ENCODE measurements at regions not wholly inside any gene's neighbourhood (a gene's known extent, or its start where the extent isn't known, plus 50 kb on each side); places are given as distances from the start of the nearest gene placed in this dataset.
A peak's percentile ranks its signal among the peaks of the same experiment; 100 is the strongest.

- peaks cover 95% of the 10 kb centered on the region for H3K27me3 ChIP-seq (ENCODE audit: low read depth)
- intact Hi-C loops (cut with micrococcal nuclease), result no loop called here
- TF ChIP-seq CTCF (IDR thresholded peaks at IDR 0.05; ENCODE audit: borderline replicate concordance), result no peak
Measured at GRCh38 chr4:82043081-82043808, 330.5 kb downstream of the HNRNPD start.

GRCh38 chr4:82042042-82042441 is 331.7 kb downstream of the HNRNPD start:
- no peaks in the 10 kb centered on the region for H3K9me3 ChIP-seq (replicated peaks)
- H3K4me3 ChIP-seq, result no peak overlapping the region
- H3K36me3 ChIP-seq, result no peaks in the 10 kb centered on the region
- no peak overlapping the region for H3K27ac ChIP-seq (replicated peaks)
- no peak for DNase-seq
- intact Hi-C loops (cut with micrococcal nuclease), result no loop called here
- peaks cover 83% of the 10 kb centered on the region for H3K27me3 ChIP-seq (ENCODE audit: low read depth)
- TF ChIP-seq CTCF (IDR thresholded peaks at IDR 0.05; ENCODE audit: borderline replicate concordance), result no peak
- H3K4me1 ChIP-seq, result peaks cover 14% of the 10 kb centered on the region

More at GRCh38 chr4:82043081-82043808, 330.5 kb downstream of the HNRNPD start:
- H3K36me3 ChIP-seq, result no peaks in the 10 kb centered on the region
- H3K27ac ChIP-seq (replicated peaks), result no peak overlapping the region
- H3K4me1 ChIP-seq, result peaks cover 14% of the 10 kb centered on the region
- H3K9me3 ChIP-seq (replicated peaks), result no peaks in the 10 kb centered on the region
- peak overlapping the region; percentile 65 for H3K4me3 ChIP-seq
- no peak for DNase-seq

- no peak overlapping the region for H3K4me3 ChIP-seq
- no peaks in the 10 kb centered on the region for H3K36me3 ChIP-seq
- H3K9me3 ChIP-seq (replicated peaks), result no peaks in the 10 kb centered on the region
- intact Hi-C loops (cut with micrococcal nuclease), result no loop called here
- H3K27me3 ChIP-seq (ENCODE audit: low read depth), result peaks cover 74% of the 10 kb centered on the region
- no peak overlapping the region for H3K27ac ChIP-seq (replicated peaks)
- no peak for DNase-seq
- no peak for TF ChIP-seq CTCF (IDR thresholded peaks at IDR 0.05; ENCODE audit: borderline replicate concordance)
- H3K4me1 ChIP-seq, result peaks cover 6% of the 10 kb centered on the region
Measured at GRCh38 chr4:82038936-82039335, 334.9 kb downstream of the HNRNPD start.

- no peak overlapping the region for H3K27ac ChIP-seq (replicated peaks)
- TF ChIP-seq CTCF (IDR thresholded peaks at IDR 0.05; ENCODE audit: borderline replicate concordance), result no peak
- H3K9me3 ChIP-seq (replicated peaks), result no peaks in the 10 kb centered on the region
- H3K4me1 ChIP-seq, result no peaks in the 10 kb centered on the region
- no peak overlapping the region for H3K4me3 ChIP-seq
- H3K27me3 ChIP-seq (ENCODE audit: low read depth), result peaks cover 62% of the 10 kb centered on the region
- intact Hi-C loops (cut with micrococcal nuclease), result no loop called here
- H3K36me3 ChIP-seq, result no peaks in the 10 kb centered on the region
- no peak for DNase-seq
Measured at GRCh38 chr4:82036181-82036580, 337.6 kb downstream of the HNRNPD start.

- Histone ChIP-seq H3K4me3 (no peak overlapping the region), H3K4me1 (no peaks in the 10 kb centered on the region), H3K36me3 (no peaks in the 10 kb centered on the region), H3K27ac (replicated peaks) (no peak overlapping the region), H3K27me3 (ENCODE audit: low read depth) (peaks cover 49% of the 10 kb centered on the region), H3K9me3 (replicated peaks) (no peaks in the 10 kb centered on the region)
- DNase-seq, result no peak
- TF ChIP-seq CTCF (IDR thresholded peaks at IDR 0.05; ENCODE audit: borderline replicate concordance), result no peak
- intact Hi-C loops (cut with micrococcal nuclease), result no loop called here
Measured at GRCh38 chr4:82034878-82035277, 338.9 kb downstream of the HNRNPD start.
